Loucy (cell line): ENCODE measurements at regions not wholly inside any gene's neighbourhood (a gene's known extent, or its start where the extent isn't known, plus 50 kb on each side); places are given as distances from the start of the nearest gene placed in this dataset.

ENCODE experiments used
- EZH2phosphoT487 ChIP-seq: fragments of 200-600 bp; IDR thresholded peaks from 2 replicates; pipeline ENCODE4 v1.6.1; 2018; ENCODE audit warnings: antibody characterized with exemption, mild to moderate bottlenecking, moderate library complexity, borderline replicate concordance
- TF ChIP-seq, protein P1 (sequence below): fragments of 200-600 bp; sonication (generic); conservative IDR thresholded peaks from 2 replicates; pipeline ENCODE4 v1.5.1; 2014; ENCODE audit warnings: mild to moderate bottlenecking, antibody characterized with exemption, low read length

- TF ChIP-seq, protein P1, sequence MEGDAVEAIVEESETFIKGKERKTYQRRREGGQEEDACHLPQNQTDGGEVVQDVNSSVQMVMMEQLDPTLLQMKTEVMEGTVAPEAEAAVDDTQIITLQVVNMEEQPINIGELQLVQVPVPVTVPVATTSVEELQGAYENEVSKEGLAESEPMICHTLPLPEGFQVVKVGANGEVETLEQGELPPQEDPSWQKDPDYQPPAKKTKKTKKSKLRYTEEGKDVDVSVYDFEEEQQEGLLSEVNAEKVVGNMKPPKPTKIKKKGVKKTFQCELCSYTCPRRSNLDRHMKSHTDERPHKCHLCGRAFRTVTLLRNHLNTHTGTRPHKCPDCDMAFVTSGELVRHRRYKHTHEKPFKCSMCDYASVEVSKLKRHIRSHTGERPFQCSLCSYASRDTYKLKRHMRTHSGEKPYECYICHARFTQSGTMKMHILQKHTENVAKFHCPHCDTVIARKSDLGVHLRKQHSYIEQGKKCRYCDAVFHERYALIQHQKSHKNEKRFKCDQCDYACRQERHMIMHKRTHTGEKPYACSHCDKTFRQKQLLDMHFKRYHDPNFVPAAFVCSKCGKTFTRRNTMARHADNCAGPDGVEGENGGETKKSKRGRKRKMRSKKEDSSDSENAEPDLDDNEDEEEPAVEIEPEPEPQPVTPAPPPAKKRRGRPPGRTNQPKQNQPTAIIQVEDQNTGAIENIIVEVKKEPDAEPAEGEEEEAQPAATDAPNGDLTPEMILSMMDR = no peak
- TF ChIP-seq EZH2phosphoT487 = no peak
These were observed 431.3 kb downstream of the FRK start for GRCh38 chr6:115629415-115629814.
